ENCODE measurements at regions not wholly inside any gene's neighbourhood (a gene's known extent, or its start where the extent isn't known, plus 50 kb on each side); places are given as distances from the start of the nearest gene placed in this dataset.

- no peaks in the 10 kb centered on the region for H3K36me3 ChIP-seq
- no peak overlapping the region for H3K27ac ChIP-seq
- no peaks in the 10 kb centered on the region for H3K9me3 ChIP-seq
- no peak overlapping the region for H3K4me3 ChIP-seq
- intact Hi-C loops (cut with DNase I) = no loop called here
- no peaks in the 10 kb centered on the region for H3K27me3 ChIP-seq
- no peak for DNase-seq
- no peak for TF ChIP-seq CTCF (IDR thresholded peaks at IDR 0.05)
- no peak for FAIRE-seq
- no peak for ATAC-seq
- WGBS, 2 donors = 90% methylated on average over 2 of the region's 2 CpGs
- no peaks in the 10 kb centered on the region for H3K4me1 ChIP-seq
These were observed 631.6 kb downstream of the PCDH18 start for GRCh38 chr4:136900696-136901095.

- ATAC-seq (no peak), DNase-seq (no peak), FAIRE-seq (no peak)
- TF ChIP-seq CTCF (IDR thresholded peaks at IDR 0.05) = no peak
- 25 to 38% methylated on average over 1 of the region's 1 CpG for WGBS, 2 donors
- H3K4me1 ChIP-seq = no peaks in the 10 kb centered on the region
- no peaks in the 10 kb centered on the region for H3K9me3 ChIP-seq
- H3K4me3 ChIP-seq = no peak overlapping the region
- no peak overlapping the region for H3K27ac ChIP-seq
- intact Hi-C loops (cut with DNase I) = no loop called here
- no peaks in the 10 kb centered on the region for H3K27me3 ChIP-seq
- no peaks in the 10 kb centered on the region for H3K36me3 ChIP-seq
These were observed 633.6 kb downstream of the PCDH18 start for GRCh38 chr4:136898590-136899248.

GRCh38 chr4:136893573-136893972 lies 638.7 kb downstream of the PCDH18 start:
- Histone ChIP-seq H3K27me3 (no peaks in the 10 kb centered on the region), H3K4me3 (no peak overlapping the region), H3K36me3 (no peaks in the 10 kb centered on the region), H3K9me3 (no peaks in the 10 kb centered on the region), H3K27ac (no peak overlapping the region), H3K4me1 (no peaks in the 10 kb centered on the region)
- WGBS, 2 donors = 34 to 37% methylated on average over 1 of the region's 1 CpG
- no peak for DNase-seq
- intact Hi-C loops (cut with DNase I) = no loop called here
- ATAC-seq = no peak
- no peak for FAIRE-seq
- TF ChIP-seq CTCF (IDR thresholded peaks at IDR 0.05) = no peak

GRCh38 chr4:136881666-136882065 lies 650.6 kb downstream of the PCDH18 start:
- ATAC-seq = no peak
- H3K9me3 ChIP-seq = no peaks in the 10 kb centered on the region
- WGBS, 2 donors = 44 to 48% methylated on average over 2 of the region's 2 CpGs
- no peaks in the 10 kb centered on the region for H3K4me1 ChIP-seq
- FAIRE-seq = no peak
- no peaks in the 10 kb centered on the region for H3K36me3 ChIP-seq
- DNase-seq = no peak
- H3K4me3 ChIP-seq = no peak overlapping the region
- no peak for TF ChIP-seq CTCF (IDR thresholded peaks at IDR 0.05)
- intact Hi-C loops (cut with DNase I) = no loop called here
- peaks cover 0 to 6% (median 0%) of the 10 kb centered on the region in 4 donors for H3K27me3 ChIP-seq
- no peak overlapping the region for H3K27ac ChIP-seq

- FAIRE-seq (no peak), DNase-seq (no peak), ATAC-seq (no peak)
- Histone ChIP-seq H3K4me1 (no peaks in the 10 kb centered on the region), H3K27ac (no peak overlapping the region), H3K9me3 (no peaks in the 10 kb centered on the region), H3K36me3 (no peaks in the 10 kb centered on the region), H3K27me3 (no peaks in the 10 kb centered on the region), H3K4me3 (no peak overlapping the region)
- TF ChIP-seq CTCF (IDR thresholded peaks at IDR 0.05) = no peak
- intact Hi-C loops (cut with DNase I) = no loop called here
- 64 to 67% methylated on average over 1 of the region's 1 CpG for WGBS, 2 donors
These were observed 658.7 kb downstream of the PCDH18 start for GRCh38 chr4:136873555-136873954.
